Activated naive CD4-positive, alpha-beta T cell treated with anti-CD3 and anti-CD28 coated beads, Interleukin-2, amount 10 ng/mL, durations not matched to agents 7 days and 5 days (primary cell): ENCODE measurements at regions not wholly inside any gene's neighbourhood (a gene's known extent, or its start where the extent isn't known, plus 50 kb on each side); places are given as distances from the start of the nearest gene placed in this dataset.

Experiments used
- CTCF ChIA-PET: fragments of 350-600 bp; sonication (Branson Sonifier 250); formaldehyde crosslinking; loops from one replicate; lab custom pipeline; 2021; ENCODE audit warnings: antibody characterized with exemption; lab: Charles Lee
- DNase-seq: peaks from one replicate; pipeline ENCODE4 v3.0.0-alpha.2; 2020
- H3K27ac Mint-ChIP-seq: one replicate; pipeline ENCODE4 v1.8.0; 2021; ENCODE audit warnings: mild to moderate bottlenecking, moderate library complexity, mixed read lengths
- H3K27me3 Mint-ChIP-seq: one replicate; pipeline ENCODE4 v1.8.0; 2021; ENCODE audit warnings: mild to moderate bottlenecking, mixed read lengths
- H3K36me3 Mint-ChIP-seq: one replicate; pipeline ENCODE4 v1.8.0; 2021; ENCODE audit warnings: mixed read lengths
- H3K4me1 Mint-ChIP-seq: one replicate; pipeline ENCODE4 v1.8.0; 2021; ENCODE audit warnings: mixed read lengths
- H3K4me3 Mint-ChIP-seq: one replicate; pipeline ENCODE4 v1.8.0; 2021; ENCODE audit warnings: mild to moderate bottlenecking, moderate library complexity, mixed read lengths
- H3K9me3 Mint-ChIP-seq: one replicate; pipeline ENCODE4 v1.8.0; 2021; ENCODE audit warnings: mixed read lengths

GRCh38 chr1:82972841-82973553 is 1025.9 kb downstream of the TTLL7 start:
- Mint-ChIP-seq H3K9me3 (no peaks in the 10 kb centered on the region), H3K4me3 (no peak overlapping the region), H3K36me3 (no peaks in the 10 kb centered on the region), H3K27me3 (no peaks in the 10 kb centered on the region), H3K27ac (no peak overlapping the region), H3K4me1 (no peaks in the 10 kb centered on the region)
- CTCF ChIA-PET: no interaction called here
- no peak for DNase-seq

- Mint-ChIP-seq H3K4me3 (no peak overlapping the region), H3K27ac (no peak overlapping the region), H3K36me3 (no peaks in the 10 kb centered on the region), H3K9me3 (no peaks in the 10 kb centered on the region), H3K4me1 (no peaks in the 10 kb centered on the region), H3K27me3 (no peaks in the 10 kb centered on the region)
- no peak for DNase-seq
- CTCF ChIA-PET: no interaction called here
Observed at GRCh38 chr1:82969340-82969739, 1029.6 kb downstream of the TTLL7 start.

GRCh38 chr1:82962658-82963057 is 1036.3 kb downstream of the TTLL7 start:
- Mint-ChIP-seq H3K27ac (no peak overlapping the region), H3K9me3 (no peaks in the 10 kb centered on the region), H3K36me3 (no peaks in the 10 kb centered on the region), H3K4me3 (no peak overlapping the region), H3K4me1 (no peaks in the 10 kb centered on the region), H3K27me3 (no peaks in the 10 kb centered on the region)
- no peak for DNase-seq
- CTCF ChIA-PET: no interaction called here

- Mint-ChIP-seq H3K9me3 (no peaks in the 10 kb centered on the region), H3K36me3 (no peaks in the 10 kb centered on the region), H3K27ac (no peak overlapping the region), H3K27me3 (no peaks in the 10 kb centered on the region), H3K4me3 (no peak overlapping the region), H3K4me1 (no peaks in the 10 kb centered on the region)
- CTCF ChIA-PET: no interaction called here
- no peak for DNase-seq
Observed at GRCh38 chr1:82950606-82951200, 1048.2 kb downstream of the TTLL7 start.

GRCh38 chr1:82948386-82948785 is 1050.5 kb downstream of the TTLL7 start:
- no peak overlapping the region for H3K4me3 Mint-ChIP-seq
- H3K27me3 Mint-ChIP-seq: no peaks in the 10 kb centered on the region
- H3K36me3 Mint-ChIP-seq: no peaks in the 10 kb centered on the region
- H3K27ac Mint-ChIP-seq: no peak overlapping the region
- no peaks in the 10 kb centered on the region for H3K4me1 Mint-ChIP-seq
- CTCF ChIA-PET: no interaction called here
- no peaks in the 10 kb centered on the region for H3K9me3 Mint-ChIP-seq
- no peak for DNase-seq

GRCh38 chr1:82947278-82947677 is 1051.7 kb downstream of the TTLL7 start:
- CTCF ChIA-PET: no interaction called here

GRCh38 chr1:82946096-82946605 is 1052.8 kb downstream of the TTLL7 start:
- no peaks in the 10 kb centered on the region for H3K27me3 Mint-ChIP-seq
- CTCF ChIA-PET: no interaction called here
- H3K27ac Mint-ChIP-seq: no peak overlapping the region
- H3K4me3 Mint-ChIP-seq: no peak overlapping the region
- H3K9me3 Mint-ChIP-seq: no peaks in the 10 kb centered on the region
- no peaks in the 10 kb centered on the region for H3K4me1 Mint-ChIP-seq
- H3K36me3 Mint-ChIP-seq: no peaks in the 10 kb centered on the region
- no peak for DNase-seq

More at GRCh38 chr1:82947278-82947677, 1051.7 kb downstream of the TTLL7 start:
- H3K27me3 Mint-ChIP-seq: no peaks in the 10 kb centered on the region
- no peaks in the 10 kb centered on the region for H3K9me3 Mint-ChIP-seq
- no peaks in the 10 kb centered on the region for H3K36me3 Mint-ChIP-seq
- H3K4me1 Mint-ChIP-seq: no peaks in the 10 kb centered on the region
- no peak overlapping the region for H3K4me3 Mint-ChIP-seq
- H3K27ac Mint-ChIP-seq: no peak overlapping the region
- DNase-seq: no peak

GRCh38 chr1:82944822-82945221 is 1054.1 kb downstream of the TTLL7 start:
- no peak overlapping the region for H3K4me3 Mint-ChIP-seq
- CTCF ChIA-PET: no interaction called here
- H3K4me1 Mint-ChIP-seq: no peaks in the 10 kb centered on the region
- no peaks in the 10 kb centered on the region for H3K27me3 Mint-ChIP-seq
- H3K36me3 Mint-ChIP-seq: no peaks in the 10 kb centered on the region
- no peaks in the 10 kb centered on the region for H3K9me3 Mint-ChIP-seq
- no peak overlapping the region for H3K27ac Mint-ChIP-seq
- DNase-seq: no peak

GRCh38 chr1:82934074-82934473 is 1064.9 kb downstream of the TTLL7 start:
- H3K27me3 Mint-ChIP-seq: no peaks in the 10 kb centered on the region
- no peak overlapping the region for H3K4me3 Mint-ChIP-seq
- no peak overlapping the region for H3K27ac Mint-ChIP-seq
- DNase-seq: no peak
- H3K4me1 Mint-ChIP-seq: no peaks in the 10 kb centered on the region
- H3K9me3 Mint-ChIP-seq: no peaks in the 10 kb centered on the region
- CTCF ChIA-PET: no interaction called here
- no peaks in the 10 kb centered on the region for H3K36me3 Mint-ChIP-seq

- H3K36me3 Mint-ChIP-seq: no peaks in the 10 kb centered on the region
- no peaks in the 10 kb centered on the region for H3K27me3 Mint-ChIP-seq
- H3K9me3 Mint-ChIP-seq: no peaks in the 10 kb centered on the region
- H3K4me3 Mint-ChIP-seq: no peak overlapping the region
- H3K27ac Mint-ChIP-seq: no peak overlapping the region
- DNase-seq: no peak
- CTCF ChIA-PET: no interaction called here
- no peaks in the 10 kb centered on the region for H3K4me1 Mint-ChIP-seq
Observed at GRCh38 chr1:82932727-82933126, 1066.2 kb downstream of the TTLL7 start.

GRCh38 chr1:82932207-82932606 is 1066.7 kb downstream of the TTLL7 start:
- H3K9me3 Mint-ChIP-seq: no peaks in the 10 kb centered on the region
- no peaks in the 10 kb centered on the region for H3K4me1 Mint-ChIP-seq
- no peaks in the 10 kb centered on the region for H3K36me3 Mint-ChIP-seq
- H3K4me3 Mint-ChIP-seq: no peak overlapping the region
- H3K27me3 Mint-ChIP-seq: no peaks in the 10 kb centered on the region
- DNase-seq: no peak
- CTCF ChIA-PET: no interaction called here
- no peak overlapping the region for H3K27ac Mint-ChIP-seq

GRCh38 chr1:82931006-82931405 is 1067.9 kb downstream of the TTLL7 start:
- DNase-seq: no peak
- no peak overlapping the region for H3K4me3 Mint-ChIP-seq
- no peaks in the 10 kb centered on the region for H3K4me1 Mint-ChIP-seq
- no peaks in the 10 kb centered on the region for H3K36me3 Mint-ChIP-seq
- H3K27ac Mint-ChIP-seq: no peak overlapping the region
- no peaks in the 10 kb centered on the region for H3K9me3 Mint-ChIP-seq
- H3K27me3 Mint-ChIP-seq: no peaks in the 10 kb centered on the region
- CTCF ChIA-PET: no interaction called here

- no peaks in the 10 kb centered on the region for H3K27me3 Mint-ChIP-seq
- no peaks in the 10 kb centered on the region for H3K4me1 Mint-ChIP-seq
- no peak overlapping the region for H3K4me3 Mint-ChIP-seq
- no peak for DNase-seq
- H3K9me3 Mint-ChIP-seq: no peaks in the 10 kb centered on the region
- H3K27ac Mint-ChIP-seq: no peak overlapping the region
- no peaks in the 10 kb centered on the region for H3K36me3 Mint-ChIP-seq
- CTCF ChIA-PET: no interaction called here
Observed at GRCh38 chr1:82927753-82928152, 1071.2 kb downstream of the TTLL7 start.

GRCh38 chr1:82924666-82925065 is 1074.3 kb downstream of the TTLL7 start:
- Mint-ChIP-seq H3K4me3 (no peak overlapping the region), H3K4me1 (no peaks in the 10 kb centered on the region), H3K27ac (no peak overlapping the region), H3K9me3 (no peaks in the 10 kb centered on the region), H3K36me3 (no peaks in the 10 kb centered on the region), H3K27me3 (no peaks in the 10 kb centered on the region)
- CTCF ChIA-PET: no interaction called here
- DNase-seq: no peak

GRCh38 chr1:82923931-82924330 is 1075.0 kb downstream of the TTLL7 start:
- CTCF ChIA-PET: no interaction called here
- no peak for DNase-seq
- Mint-ChIP-seq H3K4me1 (no peaks in the 10 kb centered on the region), H3K9me3 (no peaks in the 10 kb centered on the region), H3K36me3 (no peaks in the 10 kb centered on the region), H3K27me3 (no peaks in the 10 kb centered on the region), H3K4me3 (no peak overlapping the region), H3K27ac (no peak overlapping the region)
